Prostate gland (tissue), 2 donors: ENCODE measurements at regions not wholly inside any gene's neighbourhood (a gene's known extent, or its start where the extent isn't known, plus 50 kb on each side); places are given as distances from the start of the nearest gene placed in this dataset.

Experiments
- DNase-seq: peaks from one replicate; pipeline ENCODE4 v3.0.0-alpha.2; 2019; ENCODE audit warnings: low spot score
- H3K27ac ChIP-seq, 2 donors: fragments of 200-600 bp; sonication (generic); 2 replicates each; pipeline ENCODE4 v1.5.1; 2017 to 2019
- H3K27me3 ChIP-seq: fragments of 200-600 bp; sonication (generic); replicated peaks from 2 replicates; pipeline ENCODE4 v1.5.1; 2019; ENCODE audit not compliant: insufficient read depth
- H3K36me3 ChIP-seq, 2 donors: fragments of 200-600 bp; sonication (generic); 1 replicate in 1 of 2; 2 replicates in 1 of 2; pipeline versions ENCODE4 v1.5.1 to v1.8.1; 2017 to 2019
- H3K4me1 ChIP-seq: fragments of 200-600 bp; sonication (generic); replicated peaks from 2 replicates; pipeline ENCODE4 v1.5.1; 2019
- H3K4me3 ChIP-seq, 2 donors: fragments of 200-600 bp; sonication (generic); 2 replicates each; pipeline ENCODE4 v1.5.1; 2017 to 2019
- H3K9me3 ChIP-seq: fragments of 200-600 bp; sonication (generic); 2 replicates; pipeline ENCODE4 v1.5.1; 2017
- CTCF ChIP-seq, 4 experiments: fragments of 200-600 bp in 2 of 4; fragments of 450-650 bp in 2 of 4; sonication (generic) in 2 of 4; IDR thresholded peaks; 1 replicate in 3 of 4; 2 replicates in 1 of 4; pipeline ENCODE4 v1.5.1; 2016 to 2019; ENCODE audit warnings: antibody characterized with exemption in 4 of 4, mild to moderate bottlenecking in 2 of 4, moderate library complexity in 2 of 4
- POLR2A ChIP-seq: fragments of 450-650 bp; IDR thresholded peaks from one replicate; pipeline ENCODE4 v1.6.1; 2016; ENCODE audit warnings: antibody characterized with exemption, mild to moderate bottlenecking
- POLR2AphosphoS5 ChIP-seq: sonication (generic); formaldehyde crosslinking; IDR thresholded peaks from one replicate; pipeline ENCODE4 v1.6.1; 2017; ENCODE audit warnings: antibody characterized with exemption
- WGBS: methylation state at CpG from one replicate; pipeline ENCODE4 v1.1.5; 2018; 5-methylcytosine and 5-hydroxymethylcytosine counted together
- intact Hi-C: fragments of 100-400 bp; cut with DNase I; formaldehyde crosslinking; loops from one replicate; pipeline ENCODE4 v1.14.2; 2022

GRCh38 chr9:34826999-34827538 is 117.1 kb upstream of the CCL21 start:
- no peak overlapping the region for H3K4me3 ChIP-seq
- no peaks in the 10 kb centered on the region for H3K36me3 ChIP-seq
- H3K27me3 ChIP-seq, result no peaks in the 10 kb centered on the region
- H3K9me3 ChIP-seq, result no peaks in the 10 kb centered on the region
- intact Hi-C loops, result no loop called here
- DNase-seq, result no peak
- no peak overlapping the region for H3K27ac ChIP-seq
- H3K4me1 ChIP-seq, result no peaks in the 10 kb centered on the region
- TF ChIP-seq CTCF (IDR thresholded peaks at IDR 0.05) (no peak), POLR2AphosphoS5 (no peak), POLR2A (no peak)

GRCh38 chr9:34825775-34826174 is 115.8 kb upstream of the CCL21 start:
- H3K27me3 ChIP-seq, result no peaks in the 10 kb centered on the region
- H3K36me3 ChIP-seq, result no peaks in the 10 kb centered on the region
- TF ChIP-seq POLR2AphosphoS5, result no peak
- no peak for DNase-seq
- no peak overlapping the region for H3K27ac ChIP-seq
- no peaks in the 10 kb centered on the region for H3K9me3 ChIP-seq
- intact Hi-C loops, result no loop called here
- no peak overlapping the region for H3K4me3 ChIP-seq
- 58% methylated on average over 4 of the region's 4 CpGs for WGBS
- H3K4me1 ChIP-seq, result no peaks in the 10 kb centered on the region

- H3K27ac ChIP-seq, result no peak overlapping the region
- H3K4me1 ChIP-seq, result no peaks in the 10 kb centered on the region
- no peaks in the 10 kb centered on the region for H3K27me3 ChIP-seq
- no peaks in the 10 kb centered on the region for H3K36me3 ChIP-seq
- intact Hi-C loops, result no loop called here
- H3K9me3 ChIP-seq, result no peaks in the 10 kb centered on the region
- WGBS, result 68% methylated on average over 4 of the region's 4 CpGs
- DNase-seq, result no peak
- H3K4me3 ChIP-seq, result no peak overlapping the region
- TF ChIP-seq POLR2AphosphoS5, result no peak
- no peak for TF ChIP-seq CTCF (IDR thresholded peaks at IDR 0.05)
- TF ChIP-seq POLR2A, result no peak
Observed at GRCh38 chr9:34823778-34824177, 113.8 kb upstream of the CCL21 start.

- Histone ChIP-seq H3K27me3 (no peaks in the 10 kb centered on the region), H3K27ac (no peak overlapping the region), H3K4me3 (no peak overlapping the region), H3K36me3 (no peaks in the 10 kb centered on the region), H3K9me3 (no peaks in the 10 kb centered on the region), H3K4me1 (no peaks in the 10 kb centered on the region)
- TF ChIP-seq POLR2A (no peak), CTCF (IDR thresholded peaks at IDR 0.05) (no peak), POLR2AphosphoS5 (no peak)
- intact Hi-C loops, result no loop called here
- no peak for DNase-seq
- WGBS, result 71% methylated on average over 14 of the region's 14 CpGs
Observed at GRCh38 chr9:34810187-34810524, 100.2 kb upstream of the CCL21 start.

- Histone ChIP-seq H3K27me3 (no peaks in the 10 kb centered on the region), H3K27ac (no peak overlapping the region), H3K36me3 (no peaks in the 10 kb centered on the region), H3K4me1 (no peaks in the 10 kb centered on the region), H3K9me3 (no peaks in the 10 kb centered on the region), H3K4me3 (peak overlapping the region in 1 of 2 donors; percentile 24)
- peak; percentile 4 for DNase-seq
- whole genome bisulfite sequencing, result 14% methylated on average over 42 of the region's 70 CpGs
- TF ChIP-seq POLR2AphosphoS5 (no peak), CTCF (IDR thresholded peaks at IDR 0.05) (peak in 2 of 4 experiments; percentile 17 to 27), POLR2A (no peak)
- intact Hi-C loops, result no loop called here
Observed at GRCh38 chr9:34809504-34810186, 99.7 kb upstream of the CCL21 start.
